GM10847 (cell line): ENCODE measurements at regions not wholly inside any gene's neighbourhood (a gene's known extent, or its start where the extent isn't known, plus 50 kb on each side); places are given as distances from the start of the nearest gene placed in this dataset.

Source experiments
- POLR2A ChIP-seq: IDR thresholded peaks from 2 replicates; pipeline ENCODE4 v1.6.1; 2011; ENCODE audit not compliant: insufficient read length; ENCODE audit errors: extremely low read depth

GRCh38 chr3:194930377-194931204 is 244.9 kb downstream of the FAM43A start:
- TF ChIP-seq POLR2A, result no peak

DNA sequence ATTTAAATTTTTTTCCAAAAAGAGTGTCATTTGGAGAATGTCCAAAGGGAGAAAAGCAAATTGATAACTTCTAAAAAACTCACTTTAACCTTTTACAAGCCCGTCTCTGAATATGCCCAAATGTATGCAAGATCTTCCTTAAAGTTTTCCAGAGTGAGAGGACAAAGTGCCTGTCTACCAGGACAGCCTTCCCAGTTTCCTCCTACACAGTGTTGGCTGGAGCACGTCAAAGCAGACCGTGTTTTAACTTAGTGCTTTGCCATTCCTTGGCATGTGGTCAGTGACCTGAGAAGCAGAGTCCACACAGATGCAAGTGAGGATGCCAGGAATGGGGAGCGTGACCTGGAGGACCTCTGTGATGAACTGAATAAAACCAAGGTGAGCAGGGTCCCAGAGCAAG is 245.7 kb downstream of the FAM43A start:
- no peak for TF ChIP-seq POLR2A

DNA sequence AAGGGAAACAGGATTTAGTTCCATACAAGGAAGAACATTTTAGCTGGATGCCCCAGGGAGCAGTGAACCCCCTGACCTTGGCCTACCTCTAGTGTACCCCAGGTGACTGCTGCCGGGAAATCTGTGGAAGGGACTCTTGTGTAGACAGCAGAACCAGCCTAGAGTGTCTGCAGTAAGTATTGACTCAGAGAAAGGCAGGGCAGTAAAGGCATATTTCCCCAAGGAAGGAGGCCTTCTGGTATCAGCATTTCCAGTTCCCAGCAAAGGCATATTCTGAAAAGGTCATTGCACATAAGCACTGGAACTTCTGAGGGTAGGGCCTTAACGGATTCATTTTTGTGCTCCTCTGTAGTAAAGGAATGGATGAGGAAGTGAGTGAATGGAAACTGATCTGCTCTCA is 246.2 kb downstream of the FAM43A start:
- TF ChIP-seq POLR2A, result no peak

- TF ChIP-seq POLR2A, result no peak
Measured at GRCh38 chr3:194933465-194933864, 247.8 kb downstream of the FAM43A start.

DNA sequence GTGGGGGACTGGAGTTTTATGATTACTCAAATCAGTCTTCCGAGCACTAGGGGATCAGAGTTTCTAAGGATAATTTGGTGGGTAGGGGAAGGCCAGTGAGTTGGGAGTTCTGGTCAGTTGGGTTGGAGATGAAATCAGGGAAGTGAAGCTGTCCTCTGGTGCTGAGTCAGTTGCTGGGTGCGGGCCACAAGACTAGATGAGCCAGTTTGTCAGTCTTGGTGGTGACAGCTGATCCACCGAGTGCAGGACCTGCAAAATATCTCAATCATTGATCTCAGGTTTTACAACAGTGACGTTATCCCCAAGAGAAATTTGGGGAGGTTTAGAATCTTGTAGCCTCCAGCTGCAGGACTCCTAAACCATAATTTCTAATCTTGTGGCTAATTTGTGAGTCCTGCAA is 249.4 kb downstream of the FAM43A start:
- no peak for TF ChIP-seq POLR2A

GRCh38 chr3:194935632-194936470 is 250.2 kb downstream of the FAM43A start:
- no peak for TF ChIP-seq POLR2A

- no peak for TF ChIP-seq POLR2A
Measured at GRCh38 chr3:194936659-194937058, 251.0 kb downstream of the FAM43A start.

GRCh38 chr3:194937144-194937543 is 251.5 kb downstream of the FAM43A start:
- TF ChIP-seq POLR2A, result no peak

- TF ChIP-seq POLR2A, result no peak
Measured at GRCh38 chr3:194937882-194938321, 252.2 kb downstream of the FAM43A start.

- no peak for TF ChIP-seq POLR2A
Measured at GRCh38 chr3:194938845-194939531, 253.3 kb downstream of the FAM43A start.

DNA sequence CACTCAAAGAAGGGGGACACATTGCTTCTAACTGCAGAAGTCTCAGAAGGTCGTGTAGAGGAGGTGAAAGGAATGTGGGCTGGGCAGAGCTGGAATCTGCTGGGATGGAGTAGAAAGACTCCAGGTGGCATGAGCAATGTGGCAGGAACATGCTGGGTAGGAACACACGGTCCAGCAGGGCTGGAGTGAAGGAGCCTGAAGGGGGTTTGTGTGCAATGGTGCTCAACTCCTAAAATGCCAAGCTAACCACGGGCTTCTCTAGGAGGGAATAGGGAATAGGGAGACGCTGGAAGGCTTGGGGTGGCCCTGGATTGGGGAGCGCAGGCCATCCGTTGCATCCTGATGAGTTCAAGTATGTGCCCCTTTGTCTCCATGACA is 253.8 kb downstream of the FAM43A start:
- TF ChIP-seq POLR2A, result no peak

DNA sequence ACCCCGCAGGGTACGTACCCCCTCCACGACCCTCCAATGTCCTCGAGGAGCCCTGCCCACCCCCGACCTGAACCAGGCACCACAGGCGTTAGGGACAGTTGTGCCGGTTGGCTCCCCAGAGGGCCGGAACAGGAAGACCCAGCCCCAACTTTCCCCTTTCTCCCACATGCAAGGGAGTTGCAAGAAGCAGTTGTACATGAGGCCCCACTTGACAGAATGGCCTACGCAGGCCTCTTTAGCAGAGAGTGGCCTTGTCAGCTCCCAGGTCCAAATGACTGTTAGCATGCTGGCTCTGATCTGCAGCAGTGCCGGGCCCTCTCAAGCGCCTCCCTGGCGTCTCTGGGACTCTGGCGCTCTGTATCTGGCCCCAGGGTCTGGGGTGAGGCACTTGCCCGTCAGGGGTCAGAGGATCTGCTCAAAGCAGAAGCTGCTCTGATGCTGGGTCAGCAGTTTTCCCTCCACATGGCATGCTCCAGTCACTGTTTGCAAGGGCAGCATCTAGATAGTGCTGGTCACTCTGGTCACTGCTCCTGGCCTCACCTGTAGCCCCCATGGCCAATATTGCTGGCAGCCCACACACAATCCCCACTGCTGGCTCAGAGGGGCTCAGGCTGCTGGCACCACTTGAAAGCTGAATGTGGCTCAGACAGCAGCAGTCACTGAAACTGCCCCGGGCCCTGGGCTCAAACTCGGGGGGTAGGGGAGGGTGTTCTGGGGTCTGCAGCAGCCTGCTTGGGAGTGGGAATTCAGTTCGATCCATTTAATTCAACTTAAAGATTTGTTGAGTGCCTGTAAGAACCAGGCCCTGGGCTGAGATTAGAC is 254.5 kb downstream of the FAM43A start:
- TF ChIP-seq POLR2A, result no peak

- TF ChIP-seq POLR2A, result no peak
Measured at GRCh38 chr3:194941360-194941955, 255.8 kb downstream of the FAM43A start.

- TF ChIP-seq POLR2A, result no peak
Measured at GRCh38 chr3:194941956-194942511, 256.4 kb downstream of the FAM43A start.
